ENCODE measurements at regions not wholly inside any gene's neighbourhood (a gene's known extent, or its start where the extent isn't known, plus 50 kb on each side); places are given as distances from the start of the nearest gene placed in this dataset.

DNA sequence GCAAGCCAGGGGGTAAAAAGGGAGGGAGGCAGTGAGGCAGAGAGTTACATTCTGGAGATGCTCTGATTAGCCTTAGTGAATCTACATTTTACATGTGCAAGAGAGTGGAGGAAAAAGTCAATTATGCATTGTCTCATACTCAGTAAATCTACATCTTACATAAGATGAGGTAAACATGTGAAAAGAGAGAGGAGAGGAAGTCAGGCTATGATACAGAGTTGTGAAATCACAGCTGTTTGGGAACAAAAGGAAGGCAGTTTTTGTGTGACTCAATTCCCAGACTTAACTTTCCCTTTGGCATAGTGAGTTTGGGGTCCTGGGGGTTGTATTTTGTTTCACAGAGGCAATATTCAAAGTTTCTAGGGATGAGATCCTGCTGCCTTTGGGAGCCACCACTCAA is 67.8 kb downstream of the GP2 start:
- Histone ChIP-seq H3K27me3 (ENCODE audit: insufficient read depth, low read length) (no peaks in the 10 kb centered on the region), H3K36me3 (ENCODE audit: insufficient read depth, low read depth, low read length) (no peaks in the 10 kb centered on the region), H3K9me3 (ENCODE audit: insufficient read depth, low read depth, low read length) (0 out of 2 replicates have a peak, but pooled peaks cover 2% of the 10 kb centered on the region), H3K4me1 (ENCODE audit: insufficient read depth, low read length) (peaks cover 15% of the 10 kb centered on the region; the same call in 1 of the 2 replicates), H3K27ac (ENCODE audit: low read length) (no peak overlapping the region), H3K4me3 (ENCODE audit: low read length) (no peak overlapping the region), H3K9ac (ENCODE audit: low read depth, low read length) (no peak overlapping the region)

DNA sequence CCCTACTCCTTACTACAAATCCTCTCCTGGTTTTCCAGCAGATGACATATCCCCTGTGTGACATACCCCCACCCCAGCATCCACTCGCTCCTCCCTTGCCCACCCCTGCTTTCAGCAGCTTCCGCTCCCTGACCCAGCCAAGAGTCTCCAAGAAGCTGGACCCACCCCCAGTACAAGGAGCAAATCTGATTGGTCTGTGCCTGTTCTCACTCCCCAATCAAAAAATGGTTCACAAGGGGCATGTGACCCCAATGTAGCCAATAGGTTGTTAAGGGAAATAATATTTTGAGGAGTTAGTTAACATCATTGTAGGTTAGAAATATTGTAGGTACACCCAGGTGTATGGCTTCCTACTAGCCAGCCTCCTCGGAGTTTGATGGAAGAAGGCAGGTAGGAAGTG is 70.1 kb downstream of the GP2 start:
- H3K27me3 ChIP-seq (ENCODE audit: insufficient read depth, low read length) = no peaks in the 10 kb centered on the region
- H3K4me1 ChIP-seq (ENCODE audit: insufficient read depth, low read length) = peaks cover 11% of the 10 kb centered on the region; the same call in 1 of the 2 replicates
- no peak overlapping the region for H3K4me3 ChIP-seq (ENCODE audit: low read length)
- no peaks in the 10 kb centered on the region for H3K36me3 ChIP-seq (ENCODE audit: insufficient read depth, low read depth, low read length)
- no peak overlapping the region for H3K27ac ChIP-seq (ENCODE audit: low read length)
- no peak overlapping the region for H3K9ac ChIP-seq (ENCODE audit: low read depth, low read length)
- H3K9me3 ChIP-seq (ENCODE audit: insufficient read depth, low read depth, low read length) = 0 out of 2 replicates have a peak, but pooled peaks cover 2% of the 10 kb centered on the region

DNA sequence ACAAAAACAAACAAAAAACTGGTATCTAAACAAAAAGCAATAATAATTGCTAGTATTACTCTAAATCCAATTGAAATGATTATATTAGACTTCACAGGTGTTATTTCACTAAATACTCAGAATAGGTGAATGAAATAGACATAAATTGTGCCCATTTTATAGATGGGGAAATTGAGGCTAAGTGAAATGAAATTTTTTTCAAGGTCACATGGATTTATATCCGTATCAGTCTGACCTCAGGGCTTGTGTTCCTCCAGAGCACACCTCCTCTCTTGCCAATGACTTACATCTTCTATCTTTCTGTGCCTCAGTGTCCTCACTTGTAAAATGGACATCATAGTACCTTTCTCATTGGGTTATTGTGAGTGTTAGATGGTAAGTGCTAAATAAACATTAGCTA is 72.3 kb downstream of the GP2 start:
- Histone ChIP-seq H3K9me3 (ENCODE audit: insufficient read depth, low read depth, low read length) (0 out of 2 replicates have a peak, but pooled peaks cover 2% of the 10 kb centered on the region), H3K9ac (ENCODE audit: low read depth, low read length) (no peak overlapping the region), H3K36me3 (ENCODE audit: insufficient read depth, low read depth, low read length) (no peaks in the 10 kb centered on the region), H3K27ac (ENCODE audit: low read length) (no peak overlapping the region), H3K27me3 (ENCODE audit: insufficient read depth, low read length) (no peaks in the 10 kb centered on the region), H3K4me3 (ENCODE audit: low read length) (no peak overlapping the region), H3K4me1 (ENCODE audit: insufficient read depth, low read length) (peaks cover 6% of the 10 kb centered on the region; the same call in 1 of the 2 replicates)

DNA sequence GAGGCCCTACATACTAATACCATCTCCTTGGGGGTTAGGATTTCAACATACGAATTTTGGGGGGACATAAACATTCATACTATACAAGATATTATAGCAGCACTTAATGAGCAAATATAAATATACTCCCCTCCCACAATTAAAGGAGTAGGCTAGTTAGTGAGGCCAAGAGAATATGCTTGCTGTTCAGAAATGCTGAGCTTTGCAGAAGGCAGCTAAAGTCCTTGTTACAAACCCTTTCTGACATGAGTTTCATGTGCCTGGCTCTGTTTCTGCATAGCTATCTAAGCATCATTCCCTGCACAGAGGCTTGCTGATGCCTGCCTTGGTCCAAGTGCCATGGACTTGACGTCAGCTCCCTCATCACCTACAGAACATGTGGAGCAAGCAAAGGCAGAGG is 73.5 kb downstream of the GP2 start:
- Histone ChIP-seq H3K9ac (ENCODE audit: low read depth, low read length) (no peak overlapping the region), H3K4me1 (ENCODE audit: insufficient read depth, low read length) (peaks cover 6% of the 10 kb centered on the region; the same call in 1 of the 2 replicates), H3K4me3 (ENCODE audit: low read length) (no peak overlapping the region), H3K9me3 (ENCODE audit: insufficient read depth, low read depth, low read length) (no peaks in the 10 kb centered on the region), H3K27me3 (ENCODE audit: insufficient read depth, low read length) (no peaks in the 10 kb centered on the region), H3K36me3 (ENCODE audit: insufficient read depth, low read depth, low read length) (no peaks in the 10 kb centered on the region), H3K27ac (ENCODE audit: low read length) (no peak overlapping the region)

DNA sequence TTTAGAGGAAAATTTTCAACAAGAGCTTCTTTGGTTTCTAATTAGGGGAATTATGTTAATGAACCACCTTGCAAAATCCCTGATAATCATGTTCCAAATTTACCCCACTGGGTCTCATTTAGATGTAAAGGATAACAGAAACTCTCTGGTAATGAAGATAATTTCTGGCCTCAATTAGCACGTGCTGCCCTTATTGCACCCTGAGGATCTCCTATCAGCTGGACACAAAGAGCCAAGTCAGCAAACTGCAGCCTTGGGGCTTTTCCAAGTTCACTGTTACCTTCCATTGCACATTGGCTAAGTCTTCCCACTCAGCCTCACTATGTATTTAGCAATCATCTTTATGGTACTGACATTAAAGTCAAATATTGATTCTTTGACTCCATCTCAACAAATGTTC is 78.1 kb downstream of the GP2 start:
- Histone ChIP-seq H3K36me3 (ENCODE audit: insufficient read depth, low read depth, low read length) (no peaks in the 10 kb centered on the region), H3K27ac (ENCODE audit: low read length) (no peak overlapping the region), H3K9ac (ENCODE audit: low read depth, low read length) (no peak overlapping the region), H3K4me1 (ENCODE audit: insufficient read depth, low read length) (peaks cover 2% of the 10 kb centered on the region), H3K4me3 (ENCODE audit: low read length) (no peak overlapping the region), H3K27me3 (ENCODE audit: insufficient read depth, low read length) (no peaks in the 10 kb centered on the region), H3K9me3 (ENCODE audit: insufficient read depth, low read depth, low read length) (no peaks in the 10 kb centered on the region)

DNA sequence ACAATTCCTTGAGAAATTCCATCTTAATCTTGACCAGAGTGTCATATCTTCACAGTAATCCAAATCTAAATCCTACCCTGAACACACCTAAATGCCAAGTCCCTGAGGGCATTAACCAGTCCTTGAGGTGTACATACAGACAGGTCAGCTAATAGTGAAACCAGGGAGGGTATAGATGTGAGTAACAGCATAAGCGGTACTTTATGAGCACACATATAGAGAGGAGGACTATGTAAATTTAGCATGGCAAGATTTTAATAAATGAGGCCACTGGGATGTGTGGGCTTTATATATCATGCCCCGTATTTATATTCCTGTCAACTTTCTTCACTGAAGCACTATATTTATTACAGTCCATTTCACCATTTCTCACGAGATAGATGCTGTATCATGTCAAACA is 80.2 kb downstream of the GP2 start:
- no peak overlapping the region for H3K4me3 ChIP-seq (ENCODE audit: low read length)
- peaks cover 9% of the 10 kb centered on the region for H3K4me1 ChIP-seq (ENCODE audit: insufficient read depth, low read length)
- no peaks in the 10 kb centered on the region for H3K27me3 ChIP-seq (ENCODE audit: insufficient read depth, low read length)
- H3K36me3 ChIP-seq (ENCODE audit: insufficient read depth, low read depth, low read length) = no peaks in the 10 kb centered on the region
- no peak overlapping the region for H3K27ac ChIP-seq (ENCODE audit: low read length)
- no peak overlapping the region for H3K9ac ChIP-seq (ENCODE audit: low read depth, low read length)
- no peaks in the 10 kb centered on the region for H3K9me3 ChIP-seq (ENCODE audit: insufficient read depth, low read depth, low read length)

DNA sequence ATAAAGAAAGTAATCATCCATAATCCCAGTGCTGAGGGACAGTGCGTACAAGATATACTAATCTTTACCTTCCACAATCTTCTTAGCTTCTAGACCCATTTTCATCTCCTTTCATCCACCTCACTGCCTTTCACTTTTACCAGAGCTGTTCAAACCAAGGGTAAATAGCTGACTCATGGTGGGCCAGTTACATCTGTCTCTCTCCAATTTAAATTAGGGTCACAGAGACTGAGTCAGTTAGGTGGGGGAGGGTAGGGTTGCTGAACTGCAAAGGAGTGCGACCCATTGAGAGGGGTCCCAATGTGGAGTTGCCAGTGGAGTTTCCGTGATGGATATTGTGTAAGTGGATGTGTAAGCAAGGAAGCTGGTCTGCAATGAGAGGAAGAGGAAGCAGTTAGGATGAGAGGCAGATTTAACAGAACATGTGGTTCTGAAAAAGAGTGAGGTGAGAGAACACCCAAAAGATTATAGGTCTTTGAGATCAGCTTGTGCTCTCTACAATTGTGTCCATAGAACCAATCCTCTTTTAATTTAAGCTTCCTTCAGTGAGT is 83.5 kb downstream of the GP2 start:
- Histone ChIP-seq H3K36me3 (ENCODE audit: insufficient read depth, low read depth, low read length) (no peaks in the 10 kb centered on the region), H3K9ac (ENCODE audit: low read depth, low read length) (no peak overlapping the region), H3K27ac (ENCODE audit: low read length) (no peak overlapping the region), H3K4me1 (ENCODE audit: insufficient read depth, low read length) (peaks cover 9% of the 10 kb centered on the region), H3K4me3 (ENCODE audit: low read length) (no peak overlapping the region), H3K9me3 (ENCODE audit: insufficient read depth, low read depth, low read length) (no peaks in the 10 kb centered on the region), H3K27me3 (ENCODE audit: insufficient read depth, low read length) (no peaks in the 10 kb centered on the region)

DNA sequence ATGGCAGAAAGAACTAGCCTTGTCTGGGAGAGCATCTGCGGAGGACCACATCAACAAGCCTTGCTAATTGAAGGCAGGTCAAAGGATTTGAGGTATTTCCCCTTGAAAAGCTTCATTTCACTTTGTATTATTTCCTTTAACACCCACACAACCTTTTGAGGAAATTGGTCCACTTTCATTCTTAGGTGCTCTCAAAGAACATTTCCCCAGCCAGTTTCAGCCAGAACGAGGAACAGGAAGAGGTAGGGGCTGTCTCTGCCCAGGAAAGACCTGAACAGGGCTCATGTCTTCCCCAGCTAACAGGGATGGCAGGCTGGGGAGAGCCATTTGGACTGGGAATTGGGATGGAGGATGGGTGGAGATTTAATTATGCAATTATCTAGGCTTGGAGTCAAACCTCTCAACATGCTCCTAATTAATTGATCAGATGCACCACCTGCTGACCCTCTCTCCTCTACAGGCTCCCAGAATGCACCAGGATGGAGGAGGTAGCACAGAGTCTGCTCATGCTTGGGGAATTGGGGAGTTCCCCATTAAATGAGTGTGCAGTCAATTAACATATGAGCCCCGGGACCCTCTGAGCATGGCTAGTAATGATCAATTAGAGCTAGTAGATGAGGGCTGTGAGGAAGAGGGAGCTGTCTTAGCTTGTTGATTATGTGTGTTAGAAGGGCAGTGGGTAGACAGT is 84.6 kb downstream of the GP2 start:
- Histone ChIP-seq H3K36me3 (ENCODE audit: insufficient read depth, low read depth, low read length) (no peaks in the 10 kb centered on the region), H3K4me1 (ENCODE audit: insufficient read depth, low read length) (peaks cover 9% of the 10 kb centered on the region), H3K27me3 (ENCODE audit: insufficient read depth, low read length) (no peaks in the 10 kb centered on the region), H3K27ac (ENCODE audit: low read length) (no peak overlapping the region), H3K9me3 (ENCODE audit: insufficient read depth, low read depth, low read length) (no peaks in the 10 kb centered on the region), H3K4me3 (ENCODE audit: low read length) (no peak overlapping the region), H3K9ac (ENCODE audit: low read depth, low read length) (no peak overlapping the region)

DNA sequence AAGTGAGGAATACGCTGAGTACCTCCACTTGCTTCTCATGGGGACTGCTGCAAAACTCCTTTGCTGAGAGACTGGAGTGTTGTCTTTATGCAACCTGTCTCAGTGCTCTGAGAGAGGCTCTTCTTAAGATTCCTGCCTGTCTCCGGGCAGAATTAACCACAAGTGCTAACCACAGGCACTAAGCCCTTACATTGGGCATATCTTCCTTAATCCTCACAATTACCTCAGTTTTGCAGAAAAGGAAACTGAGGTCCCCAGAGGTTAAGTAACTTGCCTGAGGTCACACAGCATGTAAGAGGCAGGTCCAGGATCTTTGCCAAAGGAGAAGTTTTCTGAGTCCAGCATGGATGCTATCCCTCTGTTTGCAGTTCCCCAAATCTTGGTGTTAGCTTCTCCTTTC is 86.0 kb downstream of the GP2 start:
- Histone ChIP-seq H3K27me3 (ENCODE audit: insufficient read depth, low read length) (no peaks in the 10 kb centered on the region), H3K9me3 (ENCODE audit: insufficient read depth, low read depth, low read length) (no peaks in the 10 kb centered on the region), H3K4me3 (ENCODE audit: low read length) (no peak overlapping the region), H3K27ac (ENCODE audit: low read length) (no peak overlapping the region), H3K36me3 (ENCODE audit: insufficient read depth, low read depth, low read length) (no peaks in the 10 kb centered on the region), H3K4me1 (ENCODE audit: insufficient read depth, low read length) (peaks cover 9% of the 10 kb centered on the region), H3K9ac (ENCODE audit: low read depth, low read length) (no peak overlapping the region)

DNA sequence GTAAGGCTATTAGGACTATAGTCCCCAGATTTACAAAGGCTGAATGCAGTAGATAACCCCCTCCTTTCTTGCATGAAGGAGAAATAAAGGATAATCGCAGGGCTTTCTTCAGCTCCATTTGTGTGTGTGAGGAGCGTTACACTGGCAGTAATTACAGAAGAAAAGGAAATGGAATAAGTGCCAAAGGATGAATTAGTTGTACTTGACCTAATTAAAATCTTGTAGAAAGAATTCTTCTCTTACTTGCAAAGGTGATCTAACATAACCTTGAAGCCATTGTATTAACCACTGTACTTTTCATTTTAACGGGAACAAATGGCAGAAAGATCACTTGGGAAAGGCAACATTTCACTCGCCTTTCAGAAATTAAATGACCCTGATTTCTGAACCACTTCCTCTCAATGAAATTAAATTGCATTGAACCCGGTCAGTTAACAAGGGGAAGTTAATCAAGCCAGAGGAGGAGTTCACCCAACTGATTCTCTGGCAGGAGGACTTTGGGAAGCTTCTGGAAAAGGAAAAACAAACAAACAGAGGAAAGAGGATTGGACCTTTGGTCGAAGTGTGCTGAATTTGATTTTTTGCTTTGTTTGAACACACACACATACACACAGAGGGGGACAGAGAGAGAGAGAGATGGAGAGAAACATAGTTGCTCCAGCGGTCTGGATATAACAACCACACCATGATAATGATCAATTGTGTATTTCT is 90.6 kb downstream of the GP2 start:
- Histone ChIP-seq H3K9me3 (ENCODE audit: insufficient read depth, low read depth, low read length) (no peaks in the 10 kb centered on the region), H3K9ac (ENCODE audit: low read depth, low read length) (no peak overlapping the region), H3K36me3 (ENCODE audit: insufficient read depth, low read depth, low read length) (no peaks in the 10 kb centered on the region), H3K4me3 (ENCODE audit: low read length) (no peak overlapping the region), H3K4me1 (ENCODE audit: insufficient read depth, low read length) (no peaks in the 10 kb centered on the region), H3K27ac (ENCODE audit: low read length) (no peak overlapping the region), H3K27me3 (ENCODE audit: insufficient read depth, low read length) (no peaks in the 10 kb centered on the region)

DNA sequence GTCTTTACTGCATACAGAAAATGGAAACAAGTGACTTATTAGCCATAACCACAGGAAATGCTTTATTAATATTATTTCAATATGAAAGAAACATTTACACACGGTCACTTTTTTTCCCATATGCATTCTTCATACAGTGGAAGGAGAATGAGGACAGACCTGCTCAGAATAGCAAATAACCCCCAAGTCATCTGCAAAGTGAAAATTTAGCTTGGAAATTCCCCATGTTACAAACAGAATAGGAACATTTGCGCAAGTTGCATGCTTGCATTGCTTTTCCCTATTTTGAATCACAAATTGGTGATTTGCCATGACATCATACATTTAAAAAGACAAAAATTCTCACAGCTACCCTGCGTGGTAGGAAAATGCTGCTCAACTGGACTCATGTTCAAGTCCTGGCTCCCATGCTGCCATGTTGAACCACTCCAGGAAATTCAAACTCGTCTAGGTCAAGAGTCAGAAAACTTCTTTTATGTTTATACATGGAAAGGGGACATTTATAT is 102.0 kb downstream of the GP2 start:
- no peaks in the 10 kb centered on the region for H3K4me1 ChIP-seq (ENCODE audit: insufficient read depth, low read length)
- no peak overlapping the region for H3K9ac ChIP-seq (ENCODE audit: low read depth, low read length)
- H3K36me3 ChIP-seq (ENCODE audit: insufficient read depth, low read depth, low read length) = no peaks in the 10 kb centered on the region
- H3K27me3 ChIP-seq (ENCODE audit: insufficient read depth, low read length) = no peaks in the 10 kb centered on the region
- H3K27ac ChIP-seq (ENCODE audit: low read length) = no peak overlapping the region
- H3K9me3 ChIP-seq (ENCODE audit: insufficient read depth, low read depth, low read length) = peaks cover 6% of the 10 kb centered on the region; the same call in 1 of the 2 replicates
- H3K4me3 ChIP-seq (ENCODE audit: low read length) = no peak overlapping the region

DNA sequence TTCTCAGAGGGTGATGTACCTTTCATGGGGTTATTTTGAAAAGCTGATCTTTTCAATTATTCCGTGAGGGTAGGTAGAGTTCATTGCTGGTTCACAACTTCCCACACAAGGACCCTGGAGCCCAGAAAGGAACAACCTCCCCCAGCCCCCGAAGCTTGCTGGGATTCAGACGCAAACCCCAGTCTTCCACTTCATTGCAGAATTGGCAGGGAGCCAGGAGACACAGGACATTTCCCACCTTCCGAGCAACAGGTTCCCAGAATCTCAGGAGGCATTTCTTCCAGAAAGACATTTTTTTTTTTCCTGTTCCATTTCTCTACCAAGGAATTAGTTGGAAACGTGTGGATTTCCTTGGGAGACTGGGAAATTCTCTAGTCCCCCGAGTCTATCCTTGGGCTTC is 106.1 kb downstream of the GP2 start:
- H3K27me3 ChIP-seq (ENCODE audit: insufficient read depth, low read length) = no peaks in the 10 kb centered on the region
- no peaks in the 10 kb centered on the region; the same call in 1 of the 2 replicates for H3K4me1 ChIP-seq (ENCODE audit: insufficient read depth, low read length)
- no peaks in the 10 kb centered on the region for H3K36me3 ChIP-seq (ENCODE audit: insufficient read depth, low read depth, low read length)
- H3K27ac ChIP-seq (ENCODE audit: low read length) = no peak overlapping the region
- no peak overlapping the region for H3K4me3 ChIP-seq (ENCODE audit: low read length)
- peaks cover 3% of the 10 kb centered on the region; the same call in 1 of the 2 replicates for H3K9me3 ChIP-seq (ENCODE audit: insufficient read depth, low read depth, low read length)
- no peak overlapping the region for H3K9ac ChIP-seq (ENCODE audit: low read depth, low read length)
